LNCAP (cell line): ENCODE measurements at regions not wholly inside any gene's neighbourhood (a gene's known extent, or its start where the extent isn't known, plus 50 kb on each side); places are given as distances from the start of the nearest gene placed in this dataset.

Experiments
- CTCF ChIP-seq: fragments of 450-650 bp; IDR thresholded peaks from 2 replicates; pipeline ENCODE4 v1.5.1; 2017; ENCODE audit warnings: mild to moderate bottlenecking

GRCh38 chr6:91387290-91388059 lies 800.6 kb upstream of the MAP3K7 start:
- TF ChIP-seq CTCF, result no peak

- no peak for TF ChIP-seq CTCF
Measured at GRCh38 chr6:91386204-91386603, 799.3 kb upstream of the MAP3K7 start.

DNA sequence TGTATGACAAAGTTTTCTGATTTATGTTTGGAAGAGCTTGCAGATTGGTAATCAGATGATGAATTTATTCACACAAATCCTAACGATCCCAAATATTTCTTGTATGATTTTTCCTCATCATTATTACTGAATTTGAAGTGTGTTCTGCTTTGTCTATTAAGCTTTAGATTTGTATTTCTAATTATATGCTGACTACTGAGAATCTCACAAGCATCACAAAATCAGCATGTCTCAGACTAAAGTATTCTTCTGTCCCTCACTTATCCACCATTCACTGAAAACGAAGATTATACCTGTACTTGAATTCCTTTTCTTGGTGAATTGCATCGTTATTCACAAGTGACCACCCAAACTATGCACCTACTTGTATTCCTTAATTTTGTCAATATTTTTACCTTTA lies 796.3 kb upstream of the MAP3K7 start:
- no peak for TF ChIP-seq CTCF

- no peak for TF ChIP-seq CTCF
Measured at GRCh38 chr6:91376686-91377085, 789.8 kb upstream of the MAP3K7 start.

GRCh38 chr6:91366781-91367180 lies 779.9 kb upstream of the MAP3K7 start:
- TF ChIP-seq CTCF, result no peak

DNA sequence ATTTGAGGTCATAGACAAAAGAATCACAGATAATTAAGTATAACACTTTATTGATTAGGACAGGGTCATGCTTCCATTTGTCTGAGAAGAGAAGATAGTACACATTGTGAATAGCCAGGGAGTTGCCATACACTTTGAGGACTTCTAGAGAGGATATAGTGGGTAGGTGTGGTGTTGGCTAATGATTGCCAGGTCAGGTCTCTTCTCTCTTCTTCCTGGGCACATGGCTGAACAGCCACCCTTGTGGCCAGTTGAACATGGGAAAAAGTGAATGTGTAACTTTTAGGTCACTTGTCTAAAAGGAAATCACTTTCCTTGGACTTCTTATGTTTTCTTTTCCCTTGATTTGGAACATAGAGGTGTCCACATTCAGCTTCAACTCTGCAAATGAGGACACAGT lies 772.1 kb upstream of the MAP3K7 start:
- no peak for TF ChIP-seq CTCF

DNA sequence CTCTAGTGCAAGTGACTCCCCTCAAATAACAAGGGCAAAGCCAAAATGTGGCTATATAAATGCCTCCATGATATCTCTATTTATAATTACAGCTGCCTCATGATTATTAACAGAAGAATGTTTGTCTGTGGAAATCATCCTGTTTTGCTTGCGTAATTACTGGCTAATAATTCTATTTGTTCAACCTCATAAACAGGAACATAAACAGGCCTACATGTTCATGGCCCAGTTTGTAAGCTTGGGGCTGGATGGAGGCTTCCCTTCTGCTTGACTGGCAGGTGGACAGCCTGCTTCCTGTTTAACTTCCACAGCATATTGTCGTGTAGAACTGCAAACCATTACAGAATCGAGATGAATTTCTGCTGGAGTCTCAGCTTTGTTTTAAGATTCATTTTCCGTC lies 766.0 kb upstream of the MAP3K7 start:
- TF ChIP-seq CTCF, result no peak

- TF ChIP-seq CTCF, result no peak
Measured at GRCh38 chr6:91352321-91352720, 765.4 kb upstream of the MAP3K7 start.
